Loucy (cell line): ENCODE measurements at regions not wholly inside any gene's neighbourhood (a gene's known extent, or its start where the extent isn't known, plus 50 kb on each side); places are given as distances from the start of the nearest gene placed in this dataset.

Experiments
- H2AFZ ChIP-seq: fragments of 200-600 bp; sonication (generic); 2 replicates; pipeline ENCODE4 v1.6.0; 2016; ENCODE audit warnings: antibody characterized with exemption, mild to moderate bottlenecking, low read length, moderate library complexity
- H3F3A ChIP-seq: fragments of 200-600 bp; 2 replicates; pipeline ENCODE4 v1.6.0; 2016; ENCODE audit warnings: antibody characterized with exemption, low read depth, mild to moderate bottlenecking
- H3K27me3 ChIP-seq: fragments of 200-600 bp; sonication (generic); 2 replicates; pipeline ENCODE4 v1.6.1; 2014; ENCODE audit warnings: low read length, mild to moderate bottlenecking; ENCODE audit not compliant: insufficient read depth, poor library complexity, severe bottlenecking
- H3K36me3 ChIP-seq: fragments of 200-600 bp; sonication (generic); 2 replicates; pipeline ENCODE4 v1.6.1; 2016; ENCODE audit warnings: low read length; ENCODE audit not compliant: insufficient read depth
- H3K4me1 ChIP-seq: fragments of 200-600 bp; sonication (generic); 2 replicates; pipeline ENCODE4 v1.5.1; 2014; ENCODE audit warnings: low read length, mild to moderate bottlenecking; ENCODE audit not compliant: insufficient read depth, poor library complexity, severe bottlenecking
- H3K4me2 ChIP-seq: fragments of 200-600 bp; sonication (generic); 2 replicates; pipeline ENCODE4 v1.6.0; 2014; ENCODE audit warnings: antibody characterized with exemption, low read length, low read depth, mild to moderate bottlenecking; ENCODE audit not compliant: poor library complexity, severe bottlenecking
- H3K4me3 ChIP-seq: fragments of 200-600 bp; sonication (generic); 2 replicates; pipeline ENCODE4 v1.5.1; 2014; ENCODE audit warnings: low read length, mild to moderate bottlenecking, mixed read lengths; ENCODE audit not compliant: poor library complexity, severe bottlenecking
- H3K79me2 ChIP-seq: fragments of 200-600 bp; sonication (generic); 2 replicates; pipeline ENCODE4 v1.6.1; 2014; ENCODE audit warnings: low read length; ENCODE audit not compliant: insufficient read depth
- H3K9ac ChIP-seq: fragments of 200-600 bp; sonication (generic); 2 replicates; pipeline ENCODE4 v1.6.0; 2014; ENCODE audit warnings: mild to moderate bottlenecking, low read depth, low read length, moderate library complexity; ENCODE audit not compliant: poor library complexity, severe bottlenecking
- H3K9me2 ChIP-seq: fragments of 200-600 bp; sonication (generic); replicated peaks from 2 replicates; pipeline ENCODE4 v1.6.1; 2016; ENCODE audit warnings: low read depth, low read length, mixed read lengths
- H3K9me3 ChIP-seq: fragments of 200-600 bp; sonication (generic); 2 replicates; pipeline ENCODE4 v1.6.1; 2014; ENCODE audit warnings: mild to moderate bottlenecking, antibody characterized with exemption, low read length, low read depth; ENCODE audit not compliant: insufficient read depth
- H4K20me1 ChIP-seq: fragments of 200-600 bp; sonication (generic); 2 replicates; pipeline ENCODE4 v1.6.0; 2014; ENCODE audit warnings: antibody characterized with exemption, low read length, mild to moderate bottlenecking; ENCODE audit not compliant: insufficient read depth, poor library complexity, severe bottlenecking
- CTCF ChIP-seq: fragments of 200-600 bp; sonication (generic); conservative IDR thresholded peaks from 2 replicates; pipeline ENCODE4 v1.5.1; 2014; ENCODE audit warnings: mild to moderate bottlenecking, antibody characterized with exemption, low read length
- EZH2phosphoT487 ChIP-seq: fragments of 200-600 bp; IDR thresholded peaks from 2 replicates; pipeline ENCODE4 v1.6.1; 2018; ENCODE audit warnings: antibody characterized with exemption, mild to moderate bottlenecking, moderate library complexity, borderline replicate concordance

- H3K4me2 ChIP-seq: no peak overlapping the region
- H3K79me2 ChIP-seq: no peaks in the 10 kb centered on the region
- no peaks in the 10 kb centered on the region for H3K9me2 ChIP-seq
- H2AFZ ChIP-seq: no peak overlapping the region
- no peaks in the 10 kb centered on the region for H3K36me3 ChIP-seq
- H3K9ac ChIP-seq: no peak overlapping the region
- no peaks in the 10 kb centered on the region for H3K4me1 ChIP-seq
- H3K27me3 ChIP-seq: no peaks in the 10 kb centered on the region
- H3K9me3 ChIP-seq: no peaks in the 10 kb centered on the region; the same call in 1 of the 2 replicates
- H3F3A ChIP-seq: no peaks in the 10 kb centered on the region
- H4K20me1 ChIP-seq: no peaks in the 10 kb centered on the region
- TF ChIP-seq CTCF: no peak
- no peak for TF ChIP-seq EZH2phosphoT487
- H3K4me3 ChIP-seq: no peak overlapping the region
These were observed 155.3 kb upstream of the COBL start for GRCh38 chr7:51471981-51472296.

- Histone ChIP-seq H3K79me2 (no peaks in the 10 kb centered on the region), H4K20me1 (no peaks in the 10 kb centered on the region), H2AFZ (no peak overlapping the region), H3K4me3 (no peak overlapping the region), H3K27me3 (no peaks in the 10 kb centered on the region), H3K36me3 (no peaks in the 10 kb centered on the region), H3K9me3 (no peaks in the 10 kb centered on the region; the same call in 1 of the 2 replicates), H3K4me1 (no peaks in the 10 kb centered on the region), H3F3A (no peaks in the 10 kb centered on the region), H3K9me2 (no peaks in the 10 kb centered on the region), H3K4me2 (no peak overlapping the region), H3K9ac (no peak overlapping the region)
- TF ChIP-seq CTCF (no peak), EZH2phosphoT487 (no peak)
These were observed 154.8 kb upstream of the COBL start for GRCh38 chr7:51471210-51471980.

- Histone ChIP-seq H3F3A (no peaks in the 10 kb centered on the region), H3K36me3 (no peaks in the 10 kb centered on the region), H3K4me1 (no peaks in the 10 kb centered on the region), H3K9me3 (no peaks in the 10 kb centered on the region), H2AFZ (no peak overlapping the region), H3K79me2 (no peaks in the 10 kb centered on the region), H4K20me1 (no peaks in the 10 kb centered on the region), H3K4me3 (no peak overlapping the region), H3K9me2 (no peaks in the 10 kb centered on the region), H3K9ac (no peak overlapping the region), H3K27me3 (no peaks in the 10 kb centered on the region), H3K4me2 (no peak overlapping the region)
- TF ChIP-seq EZH2phosphoT487 (no peak), CTCF (no peak)
These were observed 150.9 kb upstream of the COBL start for GRCh38 chr7:51467384-51468017.
